ENCODE measurements at regions not wholly inside any gene's neighbourhood (a gene's known extent, or its start where the extent isn't known, plus 50 kb on each side); places are given as distances from the start of the nearest gene placed in this dataset.

DNA sequence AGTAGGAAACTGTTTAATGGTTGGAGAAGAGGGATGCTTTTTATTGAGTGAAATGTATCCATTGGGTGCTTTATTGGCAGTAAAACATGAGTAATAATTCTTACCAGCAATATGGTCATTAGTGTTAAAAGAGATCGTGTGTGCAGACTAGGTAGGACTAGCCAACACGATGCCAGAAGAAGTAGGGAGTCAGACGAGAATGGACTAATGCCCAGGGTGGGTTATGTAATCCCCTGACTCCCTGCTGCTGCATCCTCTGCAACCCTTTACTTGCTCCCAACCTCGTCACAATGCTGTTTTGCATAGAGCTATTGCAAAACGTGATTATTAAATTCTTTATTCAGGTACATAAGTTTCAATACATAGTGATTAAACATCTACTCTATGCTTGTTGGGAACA, 1213.7 kb downstream of the GATA3 start:
- TF ChIP-seq, protein P1, sequence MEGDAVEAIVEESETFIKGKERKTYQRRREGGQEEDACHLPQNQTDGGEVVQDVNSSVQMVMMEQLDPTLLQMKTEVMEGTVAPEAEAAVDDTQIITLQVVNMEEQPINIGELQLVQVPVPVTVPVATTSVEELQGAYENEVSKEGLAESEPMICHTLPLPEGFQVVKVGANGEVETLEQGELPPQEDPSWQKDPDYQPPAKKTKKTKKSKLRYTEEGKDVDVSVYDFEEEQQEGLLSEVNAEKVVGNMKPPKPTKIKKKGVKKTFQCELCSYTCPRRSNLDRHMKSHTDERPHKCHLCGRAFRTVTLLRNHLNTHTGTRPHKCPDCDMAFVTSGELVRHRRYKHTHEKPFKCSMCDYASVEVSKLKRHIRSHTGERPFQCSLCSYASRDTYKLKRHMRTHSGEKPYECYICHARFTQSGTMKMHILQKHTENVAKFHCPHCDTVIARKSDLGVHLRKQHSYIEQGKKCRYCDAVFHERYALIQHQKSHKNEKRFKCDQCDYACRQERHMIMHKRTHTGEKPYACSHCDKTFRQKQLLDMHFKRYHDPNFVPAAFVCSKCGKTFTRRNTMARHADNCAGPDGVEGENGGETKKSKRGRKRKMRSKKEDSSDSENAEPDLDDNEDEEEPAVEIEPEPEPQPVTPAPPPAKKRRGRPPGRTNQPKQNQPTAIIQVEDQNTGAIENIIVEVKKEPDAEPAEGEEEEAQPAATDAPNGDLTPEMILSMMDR (IDR thresholded peaks at IDR 0.05; ENCODE audit: insufficient read depth, low read length, poor library complexity, severe bottlenecking), result no peak
- TF ChIP-seq EZH2phosphoT487 (conservative IDR thresholded peaks at IDR 0.05; ENCODE audit: low read length), result no peak
